ENCODE measurements at regions not wholly inside any gene's neighbourhood (a gene's known extent, or its start where the extent isn't known, plus 50 kb on each side); places are given as distances from the start of the nearest gene placed in this dataset.

GRCh38 chr2:64328756-64329155, 125.2 kb upstream of the LGALSL start:
- no peak for FAIRE-seq
- TF ChIP-seq CTCF (optimal IDR thresholded peaks at IDR 0.05 in 1 of 3, IDR thresholded peaks at IDR 0.05 in 1 of 3, conservative IDR thresholded peaks at IDR 0.05 in 1 of 3; ENCODE audit: extremely low read depth in 1 of 3, insufficient read depth in 2 of 3, low read length in 3 of 3) = no peak
- no peak for TF ChIP-seq EZH2 (IDR thresholded peaks at IDR 0.05; ENCODE audit: low read length)
- Histone ChIP-seq H3K4me3 (ENCODE audit: control insufficient read depth in 2 of 3, extremely low read depth in 1 of 3, insufficient read depth in 2 of 3, low read depth in 1 of 3, low read length in 3 of 3) (no peak overlapping the region), H3K36me3 (ENCODE audit: control insufficient read depth in 2 of 2, extremely low read depth in 1 of 2, insufficient read depth in 2 of 2, low read length in 2 of 2) (no peaks in the 10 kb centered on the region), H3K4me1 (ENCODE audit: control insufficient read depth, extremely low read depth, insufficient read depth, low read length) (peaks cover 15% of the 10 kb centered on the region), H3K79me2 (ENCODE audit: control insufficient read depth, insufficient read depth, low read length) (no peaks in the 10 kb centered on the region), H3K9me3 (ENCODE audit: control insufficient read depth, low read depth, low read length) (no peaks in the 10 kb centered on the region), H2AFZ (ENCODE audit: control insufficient read depth, low read length) (no peak overlapping the region), H3K9me1 (ENCODE audit: control insufficient read depth, extremely low read depth, insufficient read depth, low read length) (no peaks in the 10 kb centered on the region), H4K20me1 (ENCODE audit: control insufficient read depth, extremely low read depth, insufficient read depth, low read length) (no peaks in the 10 kb centered on the region), H3K27me3 (ENCODE audit: control insufficient read depth, extremely low read depth, insufficient read depth, low read length) (no peaks in the 10 kb centered on the region), H3K9ac (ENCODE audit: control insufficient read depth, extremely low read depth, insufficient read depth, low read length) (no peak overlapping the region), H3K4me2 (ENCODE audit: control insufficient read depth, extremely low read depth, insufficient read depth, low read depth, low read length) (no peak overlapping the region), H3K27ac (ENCODE audit: control insufficient read depth, insufficient read depth, low read length) (no peak overlapping the region)
- DNase-seq (ENCODE audit: low read depth, low spot score) = no peak
- dilution Hi-C loops (cut with MboI; ENCODE audit: extremely low pct_ligation_motif_present, low sequenced_read_pairs) = no loop called here

- DNase-seq (ENCODE audit: low read depth, low spot score) (no peak), FAIRE-seq (no peak)
- Histone ChIP-seq H3K9ac (ENCODE audit: control insufficient read depth, extremely low read depth, insufficient read depth, low read length) (no peak overlapping the region), H3K4me1 (ENCODE audit: control insufficient read depth, extremely low read depth, insufficient read depth, low read length) (peaks cover 15% of the 10 kb centered on the region), H4K20me1 (ENCODE audit: control insufficient read depth, extremely low read depth, insufficient read depth, low read length) (no peaks in the 10 kb centered on the region), H3K9me1 (ENCODE audit: control insufficient read depth, extremely low read depth, insufficient read depth, low read length) (no peaks in the 10 kb centered on the region), H3K27me3 (ENCODE audit: control insufficient read depth, extremely low read depth, insufficient read depth, low read length) (no peaks in the 10 kb centered on the region), H3K9me3 (ENCODE audit: control insufficient read depth, low read depth, low read length) (no peaks in the 10 kb centered on the region), H3K36me3 (ENCODE audit: control insufficient read depth in 2 of 2, extremely low read depth in 1 of 2, insufficient read depth in 2 of 2, low read length in 2 of 2) (no peaks in the 10 kb centered on the region), H3K4me2 (ENCODE audit: control insufficient read depth, extremely low read depth, insufficient read depth, low read depth, low read length) (no peak overlapping the region), H2AFZ (ENCODE audit: control insufficient read depth, low read length) (no peak overlapping the region), H3K4me3 (ENCODE audit: control insufficient read depth in 2 of 3, extremely low read depth in 1 of 3, insufficient read depth in 2 of 3, low read depth in 1 of 3, low read length in 3 of 3) (no peak overlapping the region), H3K27ac (ENCODE audit: control insufficient read depth, insufficient read depth, low read length) (no peak overlapping the region), H3K79me2 (ENCODE audit: control insufficient read depth, insufficient read depth, low read length) (no peaks in the 10 kb centered on the region)
- TF ChIP-seq CTCF (optimal IDR thresholded peaks at IDR 0.05 in 1 of 3, IDR thresholded peaks at IDR 0.05 in 1 of 3, conservative IDR thresholded peaks at IDR 0.05 in 1 of 3; ENCODE audit: extremely low read depth in 1 of 3, insufficient read depth in 2 of 3, low read length in 3 of 3) (no peak), EZH2 (IDR thresholded peaks at IDR 0.05; ENCODE audit: low read length) (no peak)
- dilution Hi-C loops (cut with MboI; ENCODE audit: extremely low pct_ligation_motif_present, low sequenced_read_pairs) = no loop called here
These were observed 124.1 kb upstream of the LGALSL start for GRCh38 chr2:64329848-64330247.
